ENCODE measurements at regions not wholly inside any gene's neighbourhood (a gene's known extent, or its start where the extent isn't known, plus 50 kb on each side); places are given as distances from the start of the nearest gene placed in this dataset.

- Histone ChIP-seq H3K36me3 (no peaks in the 10 kb centered on the region), H3K9me3 (no peaks in the 10 kb centered on the region), H3K27ac (no peak overlapping the region), H3K4me1 (no peaks in the 10 kb centered on the region), H3K4me3 (no peak overlapping the region), H3K27me3 (no peaks in the 10 kb centered on the region)
- DNase-seq, result no peak
- TF ChIP-seq CTCF (IDR thresholded peaks at IDR 0.05), result no peak
- ATAC-seq, result no peak
- intact Hi-C loops (cut with DNase I), result no loop called here
Observed at GRCh38 chr13:97548138-97548537, 114.2 kb downstream of the RAP2A start.

GRCh38 chr13:97548711-97549110 is 114.7 kb downstream of the RAP2A start:
- no peaks in the 10 kb centered on the region for H3K27me3 ChIP-seq
- no peaks in the 10 kb centered on the region for H3K4me1 ChIP-seq
- ATAC-seq, result no peak
- H3K27ac ChIP-seq, result no peak overlapping the region
- no peak for DNase-seq
- H3K9me3 ChIP-seq, result no peaks in the 10 kb centered on the region
- no peak for TF ChIP-seq CTCF (IDR thresholded peaks at IDR 0.05)
- intact Hi-C loops (cut with DNase I), result no loop called here
- no peak overlapping the region for H3K4me3 ChIP-seq
- no peaks in the 10 kb centered on the region for H3K36me3 ChIP-seq

GRCh38 chr13:97549201-97549600 is 115.2 kb downstream of the RAP2A start:
- Histone ChIP-seq H3K4me3 (no peak overlapping the region), H3K27ac (no peak overlapping the region), H3K27me3 (no peaks in the 10 kb centered on the region), H3K36me3 (no peaks in the 10 kb centered on the region), H3K4me1 (no peaks in the 10 kb centered on the region), H3K9me3 (no peaks in the 10 kb centered on the region)
- ATAC-seq (no peak), DNase-seq (no peak)
- intact Hi-C loops (cut with DNase I), result no loop called here
- TF ChIP-seq CTCF (IDR thresholded peaks at IDR 0.05), result no peak

- Histone ChIP-seq H3K9me3 (no peaks in the 10 kb centered on the region), H3K36me3 (no peaks in the 10 kb centered on the region), H3K27ac (no peak overlapping the region), H3K27me3 (no peaks in the 10 kb centered on the region), H3K4me1 (no peaks in the 10 kb centered on the region), H3K4me3 (no peak overlapping the region)
- no peak for DNase-seq
- intact Hi-C loops (cut with DNase I), result no loop called here
- no peak for TF ChIP-seq CTCF (IDR thresholded peaks at IDR 0.05)
- no peak for ATAC-seq
Observed at GRCh38 chr13:97554496-97554895, 120.5 kb downstream of the RAP2A start.

- Histone ChIP-seq H3K4me3 (no peak overlapping the region), H3K9me3 (no peaks in the 10 kb centered on the region), H3K27ac (no peak overlapping the region), H3K27me3 (no peaks in the 10 kb centered on the region), H3K4me1 (no peaks in the 10 kb centered on the region), H3K36me3 (no peaks in the 10 kb centered on the region)
- DNase-seq (no peak), ATAC-seq (no peak)
- intact Hi-C loops (cut with DNase I), result no loop called here
- TF ChIP-seq CTCF (IDR thresholded peaks at IDR 0.05), result no peak
Observed at GRCh38 chr13:97555034-97555433, 121.1 kb downstream of the RAP2A start.
